K562 (cell line): ENCODE measurements at regions not wholly inside any gene's neighbourhood (a gene's known extent, or its start where the extent isn't known, plus 50 kb on each side); places are given as distances from the start of the nearest gene placed in this dataset.

Source experiments
- ATAC-seq: fragments of 200-7000 bp; cut with Tn5 transposase; 3 replicates; pipeline ENCODE4 v1.9.1; 2020; ENCODE audit warnings: moderate library complexity
- BruUV-seq: library from RNA; stranded (reverse); fragments of 400-500 nt; replicated peaks from 2 replicates; lab custom pipeline; 2021; lab: Mats Ljungman, UMichigan
- CTCF ChIA-PET: fragments of 300-600 bp; formaldehyde crosslinking; extraction: SDS; loops from one replicate; lab custom pipeline; 2021; ENCODE audit warnings: low intra/inter-chr PET ratio; lab: Yijun Ruan, JAX
- POLR2A ChIA-PET: fragments of 300-600, 350-650 bp; sonication (Branson Sonifier 250); formaldehyde crosslinking; extraction: SDS; loops from one replicate; lab custom pipeline; 2021; ENCODE audit warnings: antibody characterized with exemption, inconsistent platforms; lab: Yijun Ruan, JAX
- DNase-seq, 4 experiments: peaks; one replicate each; pipeline versions ENCODE4 v3.0.0 to v3.0.0-alpha.2; 2011 to 2018; ENCODE audit warnings: low spot score in 3 of 4, mixed read lengths in 3 of 4; ENCODE audit errors: extremely low read depth in 1 of 4
- FAIRE-seq: peaks from 2 replicates; lab custom pipeline; 2011; peaks lifted over from hg19 to GRCh38; lab: Jason Lieb, UNC
- H2AFZ ChIP-seq: 2 replicates; pipeline ENCODE4 v1.6.0; 2011; ENCODE audit warnings: low read depth, low read length, control low read depth, inconsistent platforms
- H3K27ac ChIP-seq: fragments of 200-600 bp; 3 replicates; pipeline ENCODE4 v1.8.0; 2011; ENCODE audit warnings: low read depth, mild to moderate bottlenecking, control low read depth, inconsistent platforms, low read length, moderate library complexity, mixed read lengths; ENCODE audit errors: extremely low read depth
- H3K27me3 ChIP-seq, 2 experiments: fragments of 300-600 bp in 1 of 2; 2 replicates in 1 of 2; 3 replicates in 1 of 2; pipeline versions ENCODE4 v1.6.0 to v1.8.0; 2011; ENCODE audit warnings: inconsistent platforms in 2 of 2, low read length in 2 of 2, mild to moderate bottlenecking in 1 of 2, mixed read lengths in 1 of 2, moderate library complexity in 1 of 2; ENCODE audit not compliant: control insufficient read depth in 2 of 2, insufficient read depth in 2 of 2
- H3K36me3 ChIP-seq: fragments of 300-600 bp; 3 replicates; pipeline ENCODE4 v1.8.0; 2011; ENCODE audit warnings: mild to moderate bottlenecking, low read length, inconsistent platforms; ENCODE audit not compliant: control insufficient read depth, insufficient read depth
- H3K4me1 ChIP-seq, 2 experiments: fragments of 200-600 bp in 1 of 2; replicated peaks in 1 of 2; 2 replicates in 1 of 2; 3 replicates in 1 of 2; pipeline versions ENCODE4 v1.5.1 to v1.8.0; 2011; ENCODE audit warnings: inconsistent platforms in 2 of 2, low read length in 2 of 2, mild to moderate bottlenecking in 1 of 2, mixed read lengths in 1 of 2, moderate library complexity in 1 of 2; ENCODE audit not compliant: control insufficient read depth in 2 of 2, insufficient read depth in 2 of 2
- H3K4me2 ChIP-seq: 2 replicates; pipeline ENCODE4 v1.6.1; 2011; ENCODE audit warnings: low read length, control low read depth, inconsistent platforms, mixed read lengths; ENCODE audit not compliant: insufficient read depth
- H3K4me3 ChIP-seq: fragments of 200-600 bp; sonication (generic), shearing (Covaris generic); 2 replicates; pipeline ENCODE4 v1.5.1; 2016; ENCODE audit warnings: control low read depth, inconsistent platforms
- H3K79me2 ChIP-seq: fragments of 200-600 bp; 3 replicates; pipeline ENCODE4 v1.8.0; 2011; ENCODE audit warnings: low read length, inconsistent platforms; ENCODE audit not compliant: control insufficient read depth, insufficient read depth
- H3K9ac ChIP-seq, 2 experiments: 2 replicates each; pipeline versions ENCODE4 v1.6.0 to v1.6.1; 2011; ENCODE audit warnings: low read depth in 2 of 2, low read length in 2 of 2, control low read depth in 1 of 2, inconsistent platforms in 1 of 2, mild to moderate bottlenecking in 1 of 2, mixed read lengths in 1 of 2; ENCODE audit not compliant: insufficient read depth in 1 of 2
- H3K9me1 ChIP-seq: one replicate; pipeline ENCODE4 v1.6.0; 2011; ENCODE audit warnings: inconsistent platforms, mild to moderate bottlenecking, low read length, moderate library complexity; ENCODE audit not compliant: control insufficient read depth, insufficient read depth
- H3K9me3 ChIP-seq: replicated peaks from 2 replicates; pipeline ENCODE4 v1.5.1; 2011; ENCODE audit warnings: low read depth, low read length, inconsistent platforms; ENCODE audit not compliant: control insufficient read depth, insufficient read depth
- H4K20me1 ChIP-seq: replicated peaks from 2 replicates; pipeline ENCODE4 v1.6.1; 2011; ENCODE audit warnings: low read length, inconsistent platforms, mixed read lengths; ENCODE audit not compliant: control insufficient read depth, insufficient read depth
- HNRNPLL ChIP-seq: fragments of 200-400 bp; formaldehyde crosslinking; IDR thresholded peaks from 2 replicates; pipeline ENCODE4 v1.6.1; 2017; ENCODE audit warnings: low read length, low read depth, mild to moderate bottlenecking; ENCODE audit not compliant: poor library complexity, severe bottlenecking
- KLF10 ChIP-seq: fragments of 250-450 bp; sonication (Bioruptor Pico); IDR thresholded peaks from 2 replicates; pipeline ENCODE4 v1.6.1; 2021; ENCODE audit warnings: matching md5 sums
- MEF2D ChIP-seq: conservative IDR thresholded peaks from 2 replicates; pipeline ENCODE4 v1.6.1; 2016; ENCODE audit warnings: low read depth, missing genetic modification characterization, missing compliant biosample characterization
- NFYB ChIP-seq: IDR thresholded peaks from 2 replicates; pipeline ENCODE4 v1.6.1; 2011; ENCODE audit warnings: mild to moderate bottlenecking, moderate library complexity; ENCODE audit not compliant: insufficient read length; ENCODE audit errors: extremely low read depth
- NR2C2 ChIP-seq, 2 experiments: fragments of 200-800 bp in 1 of 2; sonication (Bioruptor generic) in 1 of 2; sonication (generic) in 1 of 2; formaldehyde crosslinking in 1 of 2; IDR thresholded peaks; 2 replicates each; pipeline versions ENCODE4 v1.6.1 to v1.8.0; 2016 to 2022; ENCODE audit warnings: mild to moderate bottlenecking in 1 of 2, missing compliant biosample characterization in 1 of 2, missing genetic modification characterization in 1 of 2, missing genetic modification reagents in 1 of 2
- PCBP2 ChIP-seq: fragments of 200-400 bp; formaldehyde crosslinking; IDR thresholded peaks from 2 replicates; pipeline ENCODE4 v1.6.1; 2018; ENCODE audit warnings: low read length, low read depth, mild to moderate bottlenecking, moderate library complexity; ENCODE audit not compliant: poor library complexity, severe bottlenecking
- RERE ChIP-seq: sonication (generic); formaldehyde crosslinking; IDR thresholded peaks from 2 replicates; pipeline ENCODE4 v1.8.0; 2023; ENCODE audit warnings: missing genetic modification reagents, mild to moderate bottlenecking, borderline replicate concordance
- SLC30A9 ChIP-seq: fragments of 250-450 bp; sonication (Bioruptor Pico); IDR thresholded peaks from 2 replicates; pipeline ENCODE4 v1.8.0; 2022; ENCODE audit warnings: mild to moderate bottlenecking, moderate library complexity
- SUPT5H ChIP-seq: fragments of 450-650 bp; IDR thresholded peaks from 2 replicates; pipeline ENCODE4 v1.6.1; 2016
- TFAM ChIP-seq: fragments of 250-450 bp; sonication (Bioruptor Pico); conservative IDR thresholded peaks from 2 replicates; pipeline ENCODE4 v1.5.0; 2021; ENCODE audit warnings: mild to moderate bottlenecking, moderate library complexity
- WGBS: fragments of 100-300 bp; shearing (Covaris generic); methylation state at CpG from one replicate; pipeline ENCODE4 v1.1.6; 2016; ENCODE audit warnings: low coverage, mixed read lengths; ENCODE audit not compliant: insufficient coverage; ENCODE audit errors: missing lambda C conversion rate; 5-methylcytosine and 5-hydroxymethylcytosine counted together
- in situ Hi-C: fragments of 300-500 bp; cut with MboI; formaldehyde crosslinking; loops from 4 replicates; pipeline ENCODE4 v1.15.0; 2018; ENCODE audit warnings: inconsistent platforms, mixed read lengths
- intact Hi-C: fragments of 100-400 bp; cut with micrococcal nuclease; formaldehyde crosslinking; loops from 2 replicates; pipeline ENCODE4 v1.14.2; 2022

- ChIA-PET POLR2A (interaction anchor here (0.6 kb wide), 1 partner anchor 101 kb away, joined by 3 read pairs; no protein-coding TSS in a partner anchor), CTCF (no interaction called here)
- no peak overlapping the region for H2AFZ ChIP-seq
- no peaks in the 10 kb centered on the region for H3K9me3 ChIP-seq
- H3K79me2 ChIP-seq: no peaks in the 10 kb centered on the region
- TF ChIP-seq SLC30A9 (CRISPR knock-in tag) (no peak), SUPT5H (no peak), MEF2D (tag) (no peak)
- DNase-seq (no peak), ATAC-seq (no peak), FAIRE-seq (no peak)
- BruUV-seq: no TSS peak
- no peak overlapping the region for H3K4me3 ChIP-seq
- peaks cover 14 to 33% of the 10 kb centered on the region in 2 experiments for H3K27me3 ChIP-seq
- peaks cover 3 to 9% of the 10 kb centered on the region in 2 experiments; a peak in 3 of 5 replicates for H3K4me1 ChIP-seq
- H4K20me1 ChIP-seq: no peaks in the 10 kb centered on the region
- no peak overlapping the region for H3K9ac ChIP-seq
- no peak overlapping the region for H3K27ac ChIP-seq
- no peaks in the 10 kb centered on the region for H3K36me3 ChIP-seq
- in situ Hi-C loops (no loop called here), intact Hi-C loops (loop anchor here (5.0 kb wide), 1 partner anchor 62 kb away; no protein-coding TSS in a partner anchor)
- no peaks in the 10 kb centered on the region for H3K9me1 ChIP-seq
- H3K4me2 ChIP-seq: no peak overlapping the region
These were observed 76.4 kb downstream of the FOXD2 start for GRCh38 chr1:47514229-47514628.

GRCh38 chr1:47515164-47515789 is 77.4 kb downstream of the FOXD2 start:
- Histone ChIP-seq H3K4me1 (peaks cover 3 to 9% of the 10 kb centered on the region in 2 experiments; a peak in 3 of 5 replicates), H3K4me3 (no peak overlapping the region), H3K27me3 (peaks cover 4 to 32% of the 10 kb centered on the region in 2 experiments), H3K27ac (no peak overlapping the region), H3K79me2 (no peaks in the 10 kb centered on the region), H4K20me1 (no peaks in the 10 kb centered on the region), H3K9me1 (no peaks in the 10 kb centered on the region), H2AFZ (0 out of 2 replicates have a peak overlapping the region, but pooled peaks have one; percentile 22), H3K9me3 (no peaks in the 10 kb centered on the region), H3K36me3 (no peaks in the 10 kb centered on the region), H3K9ac (no peak overlapping the region), H3K4me2 (no peak overlapping the region)
- DNase-seq (peak; percentile 28 to 69 (median 49)), ATAC-seq (peak; percentile 93), FAIRE-seq (no peak)
- 4% methylated on average over 8 of the region's 8 CpGs for WGBS
- ChIA-PET POLR2A (no interaction called here), CTCF (no interaction called here)
- in situ Hi-C loops (no loop called here), intact Hi-C loops (loop anchor here (5.0 kb wide), 1 partner anchor 83 kb away; no protein-coding TSS in a partner anchor)
- BruUV-seq: no TSS peak
- TF ChIP-seq NR2C2 (CRISPR knock-in tag; IDR thresholded peaks at IDR 0.05) (no peak), NR2C2 (tag; IDR thresholded peaks at IDR 0.05) (peak; percentile 23; the same call in 1 of the 2 replicates), RERE (CRISPR knock-in tag) (no peak), KLF10 (CRISPR knock-in tag) (no peak), PCBP2 (no peak), HNRNPLL (no peak), TFAM (CRISPR knock-in tag) (no peak), NFYB (no peak)
